ENCODE measurements at regions not wholly inside any gene's neighbourhood (a gene's known extent, or its start where the extent isn't known, plus 50 kb on each side); places are given as distances from the start of the nearest gene placed in this dataset.

DNA sequence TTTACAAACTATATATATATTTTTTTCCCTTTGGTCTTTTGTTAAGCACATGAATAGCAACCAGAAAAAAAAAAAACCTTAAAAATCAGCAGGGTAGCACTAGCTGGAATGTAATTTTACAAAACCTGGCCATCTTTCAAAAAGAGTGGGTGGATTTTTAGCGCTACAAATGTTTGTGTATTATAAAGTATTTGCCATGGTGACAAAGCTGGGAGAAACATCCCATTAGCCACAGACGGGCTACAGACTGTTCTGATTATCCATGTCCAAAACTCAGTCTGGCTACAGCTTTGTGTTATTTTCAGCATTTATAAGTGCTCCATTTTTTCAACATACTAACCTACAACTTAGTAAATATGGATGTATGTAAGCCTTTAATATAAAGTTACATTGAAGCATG is 249.5 kb upstream of the TANK start:
- ChIA-PET POLR2A (no interaction called here), CTCF (no interaction called here)
- Histone ChIP-seq H3K27ac (ENCODE audit: insufficient read depth in 1 of 2, low read depth in 1 of 2, low read length in 2 of 2, poor library complexity in 1 of 2, severe bottlenecking in 2 of 2) (no peak overlapping the region), H3K36me3 (ENCODE audit: control insufficient read depth in 4 of 4, insufficient read depth in 4 of 4, low read length in 3 of 4) (no peaks in the 10 kb centered on the region), H3K4me1 (ENCODE audit: control extremely low read depth in 1 of 4, control insufficient read depth in 4 of 4, insufficient read depth in 4 of 4, low read length in 3 of 4) (no peaks in the 10 kb centered on the region), H3K9me3 (ENCODE audit: control extremely low read depth in 1 of 5, control insufficient read depth in 4 of 5, insufficient read depth in 2 of 5, low read depth in 1 of 5, low read length in 4 of 5) (no peaks in the 10 kb centered on the region), H3K27me3 (replicated peaks in 2 of 5; ENCODE audit: control insufficient read depth in 4 of 5, insufficient read depth in 5 of 5, low read length in 4 of 5) (no peaks in the 10 kb centered on the region), H3K4me3 (ENCODE audit: control insufficient read depth in 1 of 7, extremely low read depth in 1 of 7, insufficient read depth in 4 of 7, low read depth in 2 of 7, low read length in 6 of 7) (no peak overlapping the region)
- 100% methylated on average over 1 of the region's 2 CpGs for WGBS (ENCODE audit: insufficient coverage)
- DNase-seq, result no peak

DNA sequence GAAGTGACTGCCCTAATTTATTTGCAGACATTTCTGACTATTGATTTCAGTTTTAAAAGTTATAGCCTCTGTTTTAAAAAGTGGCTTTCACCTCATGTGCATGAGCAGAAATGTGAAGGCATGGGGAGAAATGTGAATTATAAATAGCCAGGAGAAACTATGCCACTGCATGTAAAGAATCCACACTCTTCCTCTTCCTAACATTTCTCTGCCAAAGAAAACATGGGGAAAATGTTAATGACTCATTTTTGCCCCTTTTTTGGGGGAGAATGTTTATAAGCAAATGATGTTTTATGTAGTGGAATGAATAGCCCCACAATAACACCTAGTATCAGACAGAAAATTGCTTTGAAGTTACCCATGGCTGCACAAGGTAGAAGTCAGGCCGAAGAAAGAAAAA is 249.0 kb upstream of the TANK start:
- no peak for DNase-seq
- no peaks in the 10 kb centered on the region for H3K36me3 ChIP-seq (ENCODE audit: control insufficient read depth in 4 of 4, insufficient read depth in 4 of 4, low read length in 3 of 4)
- H3K27ac ChIP-seq (ENCODE audit: insufficient read depth in 1 of 2, low read depth in 1 of 2, low read length in 2 of 2, poor library complexity in 1 of 2, severe bottlenecking in 2 of 2), result no peak overlapping the region
- ChIA-PET POLR2A (no interaction called here), CTCF (no interaction called here)
- no CpG with 5 or more reads among the region's 1 CpG for WGBS (ENCODE audit: insufficient coverage)
- H3K4me1 ChIP-seq (ENCODE audit: control extremely low read depth in 1 of 4, control insufficient read depth in 4 of 4, insufficient read depth in 4 of 4, low read length in 3 of 4), result no peaks in the 10 kb centered on the region
- no peaks in the 10 kb centered on the region for H3K27me3 ChIP-seq (replicated peaks in 2 of 5; ENCODE audit: control insufficient read depth in 4 of 5, insufficient read depth in 5 of 5, low read length in 4 of 5)
- H3K9me3 ChIP-seq (ENCODE audit: control extremely low read depth in 1 of 5, control insufficient read depth in 4 of 5, insufficient read depth in 2 of 5, low read depth in 1 of 5, low read length in 4 of 5), result no peaks in the 10 kb centered on the region
- H3K4me3 ChIP-seq (ENCODE audit: control insufficient read depth in 1 of 7, extremely low read depth in 1 of 7, insufficient read depth in 4 of 7, low read depth in 2 of 7, low read length in 6 of 7), result no peak overlapping the region

DNA sequence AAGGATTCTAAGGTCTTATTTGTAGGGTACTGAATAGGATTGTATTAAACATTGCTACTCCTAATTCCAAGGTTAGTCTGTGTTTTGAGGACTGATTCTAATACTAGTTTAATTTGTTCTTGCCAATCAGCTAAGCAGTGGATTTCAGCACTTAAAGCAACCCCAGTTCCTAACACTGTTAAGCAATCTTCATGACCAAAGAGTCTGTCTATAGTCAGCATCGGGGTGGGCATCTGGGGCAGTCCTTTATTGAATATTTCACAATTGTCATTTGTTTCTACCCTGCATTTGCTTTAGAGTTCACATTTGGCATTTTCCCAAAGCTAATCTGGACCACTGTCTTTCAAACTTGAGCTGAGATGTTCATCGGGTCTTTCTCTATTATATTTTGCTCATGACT is 248.0 kb upstream of the TANK start:
- Histone ChIP-seq H3K4me3 (ENCODE audit: control insufficient read depth in 1 of 7, extremely low read depth in 1 of 7, insufficient read depth in 4 of 7, low read depth in 2 of 7, low read length in 6 of 7) (no peak overlapping the region), H3K36me3 (ENCODE audit: control insufficient read depth in 4 of 4, insufficient read depth in 4 of 4, low read length in 3 of 4) (no peaks in the 10 kb centered on the region), H3K27me3 (replicated peaks in 2 of 5; ENCODE audit: control insufficient read depth in 4 of 5, insufficient read depth in 5 of 5, low read length in 4 of 5) (no peaks in the 10 kb centered on the region), H3K9me3 (ENCODE audit: control extremely low read depth in 1 of 5, control insufficient read depth in 4 of 5, insufficient read depth in 2 of 5, low read depth in 1 of 5, low read length in 4 of 5) (no peaks in the 10 kb centered on the region), H3K4me1 (ENCODE audit: control extremely low read depth in 1 of 4, control insufficient read depth in 4 of 4, insufficient read depth in 4 of 4, low read length in 3 of 4) (no peaks in the 10 kb centered on the region), H3K27ac (ENCODE audit: insufficient read depth in 1 of 2, low read depth in 1 of 2, low read length in 2 of 2, poor library complexity in 1 of 2, severe bottlenecking in 2 of 2) (no peak overlapping the region)
- 100% methylated on average over 1 of the region's 2 CpGs for WGBS (ENCODE audit: insufficient coverage)
- CTCF ChIA-PET, result no interaction called here
- POLR2A ChIA-PET, result no interaction called here
- DNase-seq, result no peak

DNA sequence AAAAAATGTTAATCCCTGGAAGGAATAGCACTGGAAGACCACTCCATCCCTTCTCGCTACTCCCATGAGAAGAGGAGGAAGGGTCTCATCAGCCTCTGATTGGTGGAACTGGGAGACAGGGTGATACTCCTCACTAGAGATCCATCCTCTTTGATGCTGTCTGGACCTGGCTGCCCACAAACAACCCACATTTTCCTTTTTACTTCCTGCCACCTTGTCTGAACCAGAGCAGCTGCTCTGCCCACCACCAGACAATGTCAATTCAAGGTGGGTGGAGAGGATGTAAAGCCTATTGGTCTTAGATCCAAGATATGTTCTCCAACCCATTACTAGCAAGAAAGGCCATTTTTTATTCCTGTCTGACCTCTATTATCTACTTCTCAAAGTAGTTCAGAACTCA is 246.9 kb upstream of the TANK start:
- ChIA-PET CTCF (interaction anchor here (1.6 kb wide), 1 partner anchor 12 kb away, joined by 3 read pairs; no protein-coding TSS in a partner anchor), POLR2A (no interaction called here)
- Histone ChIP-seq H3K4me3 (ENCODE audit: control insufficient read depth in 1 of 7, extremely low read depth in 1 of 7, insufficient read depth in 4 of 7, low read depth in 2 of 7, low read length in 6 of 7) (no peak overlapping the region), H3K36me3 (ENCODE audit: control insufficient read depth in 4 of 4, insufficient read depth in 4 of 4, low read length in 3 of 4) (no peaks in the 10 kb centered on the region), H3K27me3 (replicated peaks in 2 of 5; ENCODE audit: control insufficient read depth in 4 of 5, insufficient read depth in 5 of 5, low read length in 4 of 5) (no peaks in the 10 kb centered on the region), H3K4me1 (ENCODE audit: control extremely low read depth in 1 of 4, control insufficient read depth in 4 of 4, insufficient read depth in 4 of 4, low read length in 3 of 4) (no peaks in the 10 kb centered on the region), H3K27ac (ENCODE audit: insufficient read depth in 1 of 2, low read depth in 1 of 2, low read length in 2 of 2, poor library complexity in 1 of 2, severe bottlenecking in 2 of 2) (no peak overlapping the region), H3K9me3 (ENCODE audit: control extremely low read depth in 1 of 5, control insufficient read depth in 4 of 5, insufficient read depth in 2 of 5, low read depth in 1 of 5, low read length in 4 of 5) (no peaks in the 10 kb centered on the region)
- no CpG with 5 or more reads among the region's 1 CpG for WGBS (ENCODE audit: insufficient coverage)
- DNase-seq, result no peak

DNA sequence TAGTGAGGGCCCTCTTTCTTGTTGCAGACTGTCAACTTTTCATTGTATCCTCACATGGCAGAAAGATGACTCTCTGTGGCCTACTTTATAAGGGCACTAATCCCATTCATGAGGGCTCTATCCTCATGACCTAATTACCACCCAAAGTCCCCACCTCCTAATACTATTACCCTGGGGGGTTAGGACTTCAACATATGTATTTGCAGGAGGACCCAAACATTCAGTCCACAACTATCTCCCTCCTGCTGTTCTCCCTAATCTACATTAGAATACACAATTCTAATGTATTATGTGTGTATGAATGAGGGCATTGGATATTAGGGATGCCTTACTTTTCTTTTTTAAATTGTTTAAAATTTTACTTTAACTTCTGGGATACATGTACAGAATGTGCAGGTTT is 246.0 kb upstream of the TANK start:
- Histone ChIP-seq H3K4me3 (ENCODE audit: control insufficient read depth in 1 of 7, extremely low read depth in 1 of 7, insufficient read depth in 4 of 7, low read depth in 2 of 7, low read length in 6 of 7) (no peak overlapping the region), H3K27ac (ENCODE audit: insufficient read depth in 1 of 2, low read depth in 1 of 2, low read length in 2 of 2, poor library complexity in 1 of 2, severe bottlenecking in 2 of 2) (no peak overlapping the region), H3K9me3 (ENCODE audit: control extremely low read depth in 1 of 5, control insufficient read depth in 4 of 5, insufficient read depth in 2 of 5, low read depth in 1 of 5, low read length in 4 of 5) (no peaks in the 10 kb centered on the region), H3K27me3 (replicated peaks in 2 of 5; ENCODE audit: control insufficient read depth in 4 of 5, insufficient read depth in 5 of 5, low read length in 4 of 5) (no peaks in the 10 kb centered on the region), H3K4me1 (ENCODE audit: control extremely low read depth in 1 of 4, control insufficient read depth in 4 of 4, insufficient read depth in 4 of 4, low read length in 3 of 4) (no peaks in the 10 kb centered on the region), H3K36me3 (ENCODE audit: control insufficient read depth in 4 of 4, insufficient read depth in 4 of 4, low read length in 3 of 4) (no peaks in the 10 kb centered on the region)
- CTCF ChIA-PET, result interaction anchor here (1.6 kb wide), 1 partner anchor 13 kb away, joined by 3 read pairs; no protein-coding TSS in a partner anchor
- POLR2A ChIA-PET, result no interaction called here
- DNase-seq, result no peak

DNA sequence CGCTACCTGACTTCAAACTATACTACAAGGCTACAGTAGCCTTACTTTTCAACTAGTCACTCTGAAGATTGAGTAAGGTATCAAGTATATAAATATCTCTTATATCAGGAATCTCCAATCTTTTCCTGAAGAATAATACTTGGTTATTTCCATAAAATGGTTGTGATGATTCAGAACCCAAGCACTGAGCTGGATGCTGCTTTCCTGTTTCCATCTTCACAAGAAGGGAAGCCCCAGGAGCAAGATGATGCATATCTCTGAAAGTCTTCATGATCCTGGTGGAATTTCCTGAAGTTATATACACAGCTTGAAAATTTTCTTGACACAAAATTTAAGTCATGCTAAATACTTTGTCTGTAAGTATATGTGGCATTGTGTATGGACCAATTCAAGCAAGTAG is 243.9 kb upstream of the TANK start:
- Histone ChIP-seq H3K27me3 (replicated peaks in 2 of 5; ENCODE audit: control insufficient read depth in 4 of 5, insufficient read depth in 5 of 5, low read length in 4 of 5) (no peaks in the 10 kb centered on the region), H3K27ac (ENCODE audit: insufficient read depth in 1 of 2, low read depth in 1 of 2, low read length in 2 of 2, poor library complexity in 1 of 2, severe bottlenecking in 2 of 2) (no peak overlapping the region), H3K36me3 (ENCODE audit: control insufficient read depth in 4 of 4, insufficient read depth in 4 of 4, low read length in 3 of 4) (no peaks in the 10 kb centered on the region), H3K4me3 (ENCODE audit: control insufficient read depth in 1 of 7, extremely low read depth in 1 of 7, insufficient read depth in 4 of 7, low read depth in 2 of 7, low read length in 6 of 7) (no peak overlapping the region), H3K4me1 (ENCODE audit: control extremely low read depth in 1 of 4, control insufficient read depth in 4 of 4, insufficient read depth in 4 of 4, low read length in 3 of 4) (no peaks in the 10 kb centered on the region), H3K9me3 (ENCODE audit: control extremely low read depth in 1 of 5, control insufficient read depth in 4 of 5, insufficient read depth in 2 of 5, low read depth in 1 of 5, low read length in 4 of 5) (no peaks in the 10 kb centered on the region)
- ChIA-PET POLR2A (no interaction called here), CTCF (interaction anchor here (3.3 kb wide), 1 partner anchor 592 kb away, joined by 17 read pairs; no protein-coding TSS in a partner anchor)
- no peak for DNase-seq
- WGBS (ENCODE audit: insufficient coverage), result no CpG with 5 or more reads among the region's 1 CpG

DNA sequence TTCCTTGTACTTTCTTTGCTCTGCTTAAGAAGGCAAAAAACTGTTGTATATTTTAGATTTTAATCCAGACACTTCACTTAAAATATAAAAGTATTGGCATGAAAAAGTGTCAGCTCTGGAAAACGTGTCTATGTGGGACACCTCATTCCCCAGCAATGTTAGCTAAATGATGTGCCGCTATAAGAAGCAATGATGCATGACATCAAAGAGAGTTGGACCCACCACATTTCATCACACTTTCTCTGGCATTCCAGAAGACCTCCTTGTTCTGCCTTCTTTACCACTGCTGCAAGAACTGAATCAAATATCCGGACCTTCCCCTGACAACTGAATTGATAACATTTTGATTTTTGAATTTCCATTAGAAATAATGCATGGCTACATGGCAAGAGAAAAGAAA is 242.4 kb upstream of the TANK start:
- ChIA-PET POLR2A (interaction anchor here (0.6 kb wide), 1 partner anchor 125 kb away, joined by 3 read pairs; no protein-coding TSS in a partner anchor), CTCF (interaction anchor here (0.5 to 3.3 kb wide), 13 partner anchors 44 to 666 kb away, joined by 3 to 20 read pairs (median 3); no protein-coding TSS in a partner anchor)
- Histone ChIP-seq H3K27ac (ENCODE audit: insufficient read depth in 1 of 2, low read depth in 1 of 2, low read length in 2 of 2, poor library complexity in 1 of 2, severe bottlenecking in 2 of 2) (no peak overlapping the region), H3K4me3 (ENCODE audit: control insufficient read depth in 1 of 7, extremely low read depth in 1 of 7, insufficient read depth in 4 of 7, low read depth in 2 of 7, low read length in 6 of 7) (no peak overlapping the region), H3K36me3 (ENCODE audit: control insufficient read depth in 4 of 4, insufficient read depth in 4 of 4, low read length in 3 of 4) (no peaks in the 10 kb centered on the region), H3K4me1 (ENCODE audit: control extremely low read depth in 1 of 4, control insufficient read depth in 4 of 4, insufficient read depth in 4 of 4, low read length in 3 of 4) (no peaks in the 10 kb centered on the region), H3K27me3 (replicated peaks in 2 of 5; ENCODE audit: control insufficient read depth in 4 of 5, insufficient read depth in 5 of 5, low read length in 4 of 5) (no peaks in the 10 kb centered on the region), H3K9me3 (ENCODE audit: control extremely low read depth in 1 of 5, control insufficient read depth in 4 of 5, insufficient read depth in 2 of 5, low read depth in 1 of 5, low read length in 4 of 5) (no peaks in the 10 kb centered on the region)
- no CpG with 5 or more reads among the region's 3 CpGs for WGBS (ENCODE audit: insufficient coverage)
- no peak for DNase-seq

All from common myeloid progenitor, CD34-positive (primary cell).